CD4-positive, alpha-beta memory T cell (primary cell): ENCODE measurements at regions not wholly inside any gene's neighbourhood (a gene's known extent, or its start where the extent isn't known, plus 50 kb on each side); places are given as distances from the start of the nearest gene placed in this dataset.

ENCODE experiments used
- CTCF ChIA-PET: fragments of 350-600 bp; sonication (Branson Sonifier 250); formaldehyde crosslinking; loops from one replicate; lab custom pipeline; 2021; ENCODE audit warnings: inconsistent platforms; ENCODE audit not compliant: partially characterized antibody; lab: Charles Lee
- POLR2A ChIA-PET: fragments of 350-600 bp; sonication (Branson Sonifier 250); formaldehyde crosslinking; loops from one replicate; lab custom pipeline; 2021; ENCODE audit not compliant: partially characterized antibody; lab: Charles Lee
- DNase-seq, 5 donors: peaks; one replicate each; pipeline versions ENCODE4 v3.0.0 to v3.0.0-alpha.2; 2020 to 2022; ENCODE audit warnings: mixed read lengths in 1 of 5
- H3K27ac ChIP-seq: one replicate; pipeline ENCODE4 v1.7.0; 2013; ENCODE audit warnings: low read depth, low read length
- H3K27me3 ChIP-seq: 2 replicates; pipeline ENCODE4 v1.7.0; 2013; ENCODE audit warnings: mild to moderate bottlenecking, low read length, moderate library complexity; ENCODE audit not compliant: insufficient read depth
- H3K36me3 ChIP-seq: 2 replicates; pipeline ENCODE4 v1.7.0; 2013; ENCODE audit warnings: mild to moderate bottlenecking, low read length, moderate library complexity; ENCODE audit not compliant: insufficient read depth
- H3K4me1 ChIP-seq: 2 replicates; pipeline ENCODE4 v1.7.0; 2013; ENCODE audit warnings: mild to moderate bottlenecking, low read length, moderate library complexity; ENCODE audit not compliant: insufficient read depth
- H3K4me3 ChIP-seq, 2 donors: one replicate each; pipeline ENCODE4 v1.7.0; 2013; ENCODE audit warnings: low read length in 2 of 2, mild to moderate bottlenecking in 1 of 2
- H3K9me3 ChIP-seq, 2 donors: one replicate each; pipeline ENCODE4 v1.7.0; 2013; ENCODE audit warnings: low read length in 2 of 2, control low read depth in 1 of 2; ENCODE audit not compliant: control insufficient read depth in 1 of 2
- H3K27ac Mint-ChIP-seq, 7 donors: one replicate each; pipeline ENCODE4 v1.8.0; 2020 to 2021; ENCODE audit warnings: mixed read lengths in 7 of 7, mild to moderate bottlenecking in 6 of 7, inconsistent platforms in 3 of 7, moderate library complexity in 3 of 7
- H3K27me3 Mint-ChIP-seq, 2 donors: one replicate each; pipeline ENCODE4 v1.8.0; 2020 to 2021; ENCODE audit warnings: mixed read lengths in 2 of 2
- H3K36me3 Mint-ChIP-seq, 2 donors: one replicate each; pipeline ENCODE4 v1.8.0; 2020 to 2021; ENCODE audit warnings: mixed read lengths in 2 of 2, inconsistent platforms in 1 of 2, mild to moderate bottlenecking in 1 of 2
- H3K4me1 Mint-ChIP-seq, 4 donors: one replicate each; pipeline ENCODE4 v1.8.0; 2020 to 2021; ENCODE audit warnings: mixed read lengths in 4 of 4, mild to moderate bottlenecking in 1 of 4
- H3K4me3 Mint-ChIP-seq, 8 donors: one replicate each; pipeline ENCODE4 v1.8.0; 2020 to 2021; ENCODE audit warnings: mixed read lengths in 8 of 8, mild to moderate bottlenecking in 7 of 8, moderate library complexity in 6 of 8, inconsistent platforms in 3 of 8
- H3K9me3 Mint-ChIP-seq, 8 donors: one replicate each; pipeline ENCODE4 v1.8.0; 2020 to 2021; ENCODE audit warnings: mixed read lengths in 8 of 8, mild to moderate bottlenecking in 5 of 8, inconsistent platforms in 3 of 8, moderate library complexity in 1 of 8
- intact Hi-C: fragments of 100-400 bp; cut with micrococcal nuclease; formaldehyde crosslinking; loops from one replicate; pipeline ENCODE4 v1.15.1; 2023

DNA sequence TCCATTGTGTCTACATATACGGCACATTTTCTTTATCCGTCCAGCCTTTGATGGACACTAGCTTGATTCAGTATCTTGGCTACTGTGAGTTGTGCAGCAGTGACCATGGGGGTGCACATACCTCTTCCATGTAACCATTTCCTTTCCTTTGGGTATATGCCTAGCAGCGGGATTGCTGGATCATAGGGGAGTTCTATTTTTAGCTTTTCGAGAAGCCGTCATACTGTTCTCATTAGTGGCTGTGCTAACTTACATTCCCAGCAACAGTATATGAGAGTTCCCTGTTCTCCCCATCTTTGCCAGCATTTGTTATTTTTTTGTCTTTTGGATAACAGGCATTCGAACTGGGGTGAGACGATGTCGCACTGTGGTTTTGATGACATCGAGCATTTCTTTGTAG is 395.0 kb downstream of the SMOC2 start:
- Histone ChIP-seq H3K36me3 (no peaks in the 10 kb centered on the region), H3K4me3 (no peak overlapping the region), H3K27ac (no peak overlapping the region), H3K4me1 (no peaks in the 10 kb centered on the region), H3K9me3 (no peaks in the 10 kb centered on the region), H3K27me3 (no peaks in the 10 kb centered on the region)
- ChIA-PET CTCF (no interaction called here), POLR2A (no interaction called here)
- Mint-ChIP-seq H3K27me3 (peaks cover 7 to 22% of the 10 kb centered on the region in 2 donors), H3K36me3 (no peaks in the 10 kb centered on the region), H3K4me3 (no peak overlapping the region), H3K4me1 (no peaks in the 10 kb centered on the region), H3K9me3 (peaks cover 0 to 13% (median 1%) of the 10 kb centered on the region in 8 donors), H3K27ac (peak overlapping the region in 1 of 7 donors; percentile 38)
- DNase-seq = no peak
- intact Hi-C loops = no loop called here

GRCh38 chr6:168834801-168835200 is 393.8 kb downstream of the SMOC2 start:
- H3K4me1 ChIP-seq = no peaks in the 10 kb centered on the region
- no peak overlapping the region for H3K4me3 ChIP-seq
- no peaks in the 10 kb centered on the region for H3K27me3 ChIP-seq
- Mint-ChIP-seq H3K9me3 (peaks cover 0 to 11% (median 0%) of the 10 kb centered on the region in 8 donors), H3K27me3 (peaks cover 7 to 22% of the 10 kb centered on the region in 2 donors), H3K4me3 (no peak overlapping the region), H3K27ac (peak overlapping the region in 1 of 7 donors; percentile 32), H3K36me3 (no peaks in the 10 kb centered on the region), H3K4me1 (no peaks in the 10 kb centered on the region)
- H3K36me3 ChIP-seq = no peaks in the 10 kb centered on the region
- no peak for DNase-seq
- intact Hi-C loops = no loop called here
- ChIA-PET POLR2A (no interaction called here), CTCF (no interaction called here)
- H3K9me3 ChIP-seq = no peaks in the 10 kb centered on the region
- H3K27ac ChIP-seq = no peak overlapping the region

DNA sequence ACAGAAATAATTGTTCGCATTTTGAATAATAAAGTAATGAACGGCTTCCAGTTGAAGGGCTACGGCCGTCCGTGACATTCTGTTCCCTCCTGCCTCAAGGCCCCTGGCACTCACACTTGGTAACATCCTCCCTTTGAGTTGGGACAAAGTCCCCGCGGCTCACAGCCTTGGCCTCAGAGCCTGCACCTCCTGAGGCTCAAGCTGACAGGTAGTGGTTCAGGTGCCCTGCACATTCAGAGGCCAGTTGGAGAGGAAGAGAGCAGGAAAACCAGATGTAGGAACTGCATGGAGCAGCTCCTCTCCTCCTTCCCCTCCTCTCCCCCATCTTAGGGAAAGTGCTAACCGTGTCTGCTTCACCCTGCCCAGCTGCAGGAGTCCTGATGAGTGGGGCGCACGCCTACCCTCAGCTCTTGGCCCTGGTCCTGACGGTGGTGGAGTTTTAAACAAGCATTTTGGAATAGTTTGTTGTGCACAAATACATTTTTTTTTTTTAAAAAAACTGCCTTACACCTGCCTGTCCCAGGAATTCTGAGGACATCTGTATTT is 393.1 kb downstream of the SMOC2 start:
- Histone ChIP-seq H3K4me3 (no peak overlapping the region), H3K4me1 (no peaks in the 10 kb centered on the region), H3K9me3 (no peaks in the 10 kb centered on the region), H3K27me3 (no peaks in the 10 kb centered on the region), H3K36me3 (no peaks in the 10 kb centered on the region), H3K27ac (no peak overlapping the region)
- H3K27me3 Mint-ChIP-seq = peaks cover 7 to 22% of the 10 kb centered on the region in 2 donors
- ChIA-PET CTCF (no interaction called here), POLR2A (no interaction called here)
- peaks cover 0 to 6% (median 0%) of the 10 kb centered on the region in 8 donors for H3K9me3 Mint-ChIP-seq
- intact Hi-C loops = no loop called here
- no peak for DNase-seq
- H3K36me3 Mint-ChIP-seq = no peaks in the 10 kb centered on the region
- no peak overlapping the region for H3K27ac Mint-ChIP-seq
- no peak overlapping the region for H3K4me3 Mint-ChIP-seq
- no peaks in the 10 kb centered on the region for H3K4me1 Mint-ChIP-seq

GRCh38 chr6:168828800-168829199 is 387.8 kb downstream of the SMOC2 start:
- Mint-ChIP-seq H3K27me3 (peaks cover 0 to 4% of the 10 kb centered on the region in 2 donors), H3K4me1 (no peaks in the 10 kb centered on the region), H3K4me3 (no peak overlapping the region), H3K27ac (no peak overlapping the region), H3K36me3 (no peaks in the 10 kb centered on the region), H3K9me3 (no peaks in the 10 kb centered on the region)
- POLR2A ChIA-PET = no interaction called here
- H3K27ac ChIP-seq = no peak overlapping the region
- intact Hi-C loops = no loop called here
- H3K9me3 ChIP-seq = no peaks in the 10 kb centered on the region
- H3K27me3 ChIP-seq = no peaks in the 10 kb centered on the region
- CTCF ChIA-PET = no interaction called here
- no peak overlapping the region for H3K4me3 ChIP-seq
- no peaks in the 10 kb centered on the region for H3K4me1 ChIP-seq
- no peak for DNase-seq
- no peaks in the 10 kb centered on the region for H3K36me3 ChIP-seq

- Mint-ChIP-seq H3K9me3 (no peaks in the 10 kb centered on the region), H3K27ac (no peak overlapping the region), H3K36me3 (no peaks in the 10 kb centered on the region), H3K4me3 (no peak overlapping the region), H3K27me3 (no peaks in the 10 kb centered on the region), H3K4me1 (no peaks in the 10 kb centered on the region)
- Histone ChIP-seq H3K4me3 (no peak overlapping the region), H3K9me3 (no peaks in the 10 kb centered on the region), H3K4me1 (no peaks in the 10 kb centered on the region), H3K27me3 (no peaks in the 10 kb centered on the region), H3K27ac (no peak overlapping the region), H3K36me3 (no peaks in the 10 kb centered on the region)
- ChIA-PET CTCF (no interaction called here), POLR2A (no interaction called here)
- intact Hi-C loops = no loop called here
- DNase-seq = no peak
Observed at GRCh38 chr6:168828035-168828434, 387.1 kb downstream of the SMOC2 start.

- Mint-ChIP-seq H3K4me3 (no peak overlapping the region), H3K27ac (no peak overlapping the region), H3K36me3 (no peaks in the 10 kb centered on the region), H3K27me3 (no peaks in the 10 kb centered on the region), H3K4me1 (no peaks in the 10 kb centered on the region), H3K9me3 (no peaks in the 10 kb centered on the region)
- no peaks in the 10 kb centered on the region for H3K36me3 ChIP-seq
- ChIA-PET CTCF (no interaction called here), POLR2A (no interaction called here)
- no peak overlapping the region for H3K4me3 ChIP-seq
- H3K27ac ChIP-seq = no peak overlapping the region
- intact Hi-C loops = no loop called here
- no peaks in the 10 kb centered on the region for H3K9me3 ChIP-seq
- DNase-seq = no peak
- no peaks in the 10 kb centered on the region for H3K27me3 ChIP-seq
- no peaks in the 10 kb centered on the region for H3K4me1 ChIP-seq
Observed at GRCh38 chr6:168827586-168827871, 386.5 kb downstream of the SMOC2 start.

GRCh38 chr6:168826726-168827585 is 386.0 kb downstream of the SMOC2 start:
- Histone ChIP-seq H3K4me1 (no peaks in the 10 kb centered on the region), H3K9me3 (no peaks in the 10 kb centered on the region), H3K27ac (no peak overlapping the region), H3K4me3 (no peak overlapping the region), H3K36me3 (no peaks in the 10 kb centered on the region), H3K27me3 (no peaks in the 10 kb centered on the region)
- no peak overlapping the region for H3K27ac Mint-ChIP-seq
- no peaks in the 10 kb centered on the region for H3K36me3 Mint-ChIP-seq
- intact Hi-C loops = no loop called here
- no peak for DNase-seq
- POLR2A ChIA-PET = no interaction called here
- CTCF ChIA-PET = no interaction called here
- no peaks in the 10 kb centered on the region for H3K4me1 Mint-ChIP-seq
- H3K9me3 Mint-ChIP-seq = no peaks in the 10 kb centered on the region
- no peak overlapping the region for H3K4me3 Mint-ChIP-seq
- no peaks in the 10 kb centered on the region for H3K27me3 Mint-ChIP-seq
